H9 (cell line): ENCODE measurements at regions not wholly inside any gene's neighbourhood (a gene's known extent, or its start where the extent isn't known, plus 50 kb on each side); places are given as distances from the start of the nearest gene placed in this dataset.

Experiments used
- DNase-seq: peaks from one replicate; pipeline ENCODE4 v3.0.0-alpha.2; 2017
- H2AFZ ChIP-seq: one replicate; pipeline ENCODE4 v1.6.1; 2013; ENCODE audit warnings: mild to moderate bottlenecking, low read length, control low read depth, moderate library complexity
- H2AK5ac ChIP-seq: 2 replicates; pipeline ENCODE4 v1.6.1; 2013; ENCODE audit warnings: low read length, control low read depth, mixed read lengths; ENCODE audit not compliant: insufficient read length
- H2BK120ac ChIP-seq: one replicate; pipeline ENCODE4 v1.6.1; 2013; ENCODE audit warnings: low read depth, mild to moderate bottlenecking, low read length, control low read depth, inconsistent platforms; ENCODE audit not compliant: poor library complexity, severe bottlenecking
- H2BK12ac ChIP-seq: 2 replicates; pipeline ENCODE4 v1.6.1; 2013; ENCODE audit warnings: low read length, control low read depth, mixed read lengths, low read depth; ENCODE audit not compliant: insufficient read length
- H2BK15ac ChIP-seq: 2 replicates; pipeline ENCODE4 v1.6.1; 2013; ENCODE audit warnings: low read depth, low read length, control low read depth
- H2BK20ac ChIP-seq: one replicate; pipeline ENCODE4 v1.6.1; 2013; ENCODE audit warnings: low read depth, mild to moderate bottlenecking, low read length, control low read depth, inconsistent platforms; ENCODE audit not compliant: poor library complexity, severe bottlenecking
- H2BK5ac ChIP-seq: 2 replicates; pipeline ENCODE4 v1.6.1; 2013; ENCODE audit warnings: low read length, control low read depth, mixed read lengths; ENCODE audit not compliant: insufficient read length
- H3K14ac ChIP-seq: 2 replicates; pipeline ENCODE4 v1.6.1; 2013; ENCODE audit warnings: low read length, control low read depth; ENCODE audit not compliant: insufficient read depth
- H3K18ac ChIP-seq: 2 replicates; pipeline ENCODE4 v1.6.1; 2013; ENCODE audit warnings: low read depth, mild to moderate bottlenecking, mixed read lengths, low read length, control low read depth; ENCODE audit not compliant: insufficient read length
- H3K23ac ChIP-seq: 2 replicates; pipeline ENCODE4 v1.6.1; 2013; ENCODE audit warnings: low read length, control low read depth, mixed read lengths, low read depth; ENCODE audit not compliant: insufficient read length
- H3K23me2 ChIP-seq: 2 replicates; pipeline ENCODE4 v1.6.1; 2013; ENCODE audit warnings: low read depth, mild to moderate bottlenecking, mixed read lengths, low read length, control low read depth; ENCODE audit not compliant: insufficient read length, poor library complexity, severe bottlenecking
- H3K27ac ChIP-seq: 2 replicates; pipeline ENCODE4 v1.5.1; 2013; ENCODE audit warnings: low read length, control low read depth, mixed read lengths, low read depth; ENCODE audit not compliant: insufficient read length
- H3K27me3 ChIP-seq: 2 replicates; pipeline ENCODE4 v1.6.1; 2013; ENCODE audit warnings: low read length, control low read depth, inconsistent platforms; ENCODE audit not compliant: insufficient read depth
- H3K4ac ChIP-seq: 2 replicates; pipeline ENCODE4 v1.6.1; 2013; ENCODE audit warnings: low read depth, mild to moderate bottlenecking, control low read depth, inconsistent platforms, low read length, moderate library complexity
- H3K4me1 ChIP-seq: 2 replicates; pipeline ENCODE4 v1.6.1; 2013; ENCODE audit warnings: low read length, control low read depth, inconsistent platforms; ENCODE audit not compliant: insufficient read depth
- H3K4me2 ChIP-seq: 2 replicates; pipeline ENCODE4 v1.6.1; 2013; ENCODE audit warnings: low read length, control low read depth, mixed read lengths; ENCODE audit not compliant: insufficient read length, insufficient read depth
- H3K56ac ChIP-seq: 2 replicates; pipeline ENCODE4 v1.6.1; 2013; ENCODE audit warnings: low read depth, mild to moderate bottlenecking, mixed read lengths, low read length, control low read depth; ENCODE audit not compliant: insufficient read length
- H3K79me1 ChIP-seq: 2 replicates; pipeline ENCODE4 v1.6.1; 2013; ENCODE audit warnings: low read depth, mild to moderate bottlenecking, moderate library complexity, low read length, control low read depth, inconsistent platforms; ENCODE audit not compliant: insufficient read depth, poor library complexity, severe bottlenecking
- H3K79me2 ChIP-seq: 2 replicates; pipeline ENCODE4 v1.6.1; 2013; ENCODE audit warnings: low read length, control low read depth, inconsistent platforms; ENCODE audit not compliant: insufficient read depth
- H3K9ac ChIP-seq: 2 replicates; pipeline ENCODE4 v1.6.1; 2013; ENCODE audit warnings: low read length, control low read depth, mixed read lengths; ENCODE audit not compliant: insufficient read length; ENCODE audit errors: extremely low read depth
- H3K9me3 ChIP-seq: one replicate; pipeline ENCODE4 v1.6.1; 2013; ENCODE audit warnings: low read depth, low read length, inconsistent platforms; ENCODE audit not compliant: control insufficient read depth
- H3T11ph ChIP-seq: one replicate; pipeline ENCODE4 v1.6.1; 2013; ENCODE audit warnings: mild to moderate bottlenecking, low read length, control low read depth, inconsistent platforms
- H4K20me1 ChIP-seq: one replicate; pipeline ENCODE4 v1.6.1; 2013; ENCODE audit not compliant: control insufficient read depth, insufficient read length, insufficient read depth
- H4K5ac ChIP-seq: 2 replicates; pipeline ENCODE4 v1.6.1; 2013; ENCODE audit warnings: low read depth, mild to moderate bottlenecking, mixed read lengths, low read length, control low read depth; ENCODE audit not compliant: insufficient read length
- H4K8ac ChIP-seq: replicated peaks from 2 replicates; pipeline ENCODE4 v1.6.1; 2013; ENCODE audit warnings: low read length, control low read depth, mixed read lengths, low read depth; ENCODE audit not compliant: insufficient read length
- H4K91ac ChIP-seq: 2 replicates; pipeline ENCODE4 v1.6.1; 2013; ENCODE audit warnings: low read depth, mild to moderate bottlenecking, moderate library complexity, mixed read lengths, low read length, control low read depth; ENCODE audit not compliant: insufficient read length
- H3K27ac Mint-ChIP-seq, 3 experiments: 2 replicates in 2 of 3; 3 replicates in 1 of 3; pipeline ENCODE4 v1.8.0; 2020 to 2021; ENCODE audit warnings: mixed read lengths in 3 of 3, mild to moderate bottlenecking in 1 of 3, moderate library complexity in 1 of 3
- H3K27me3 Mint-ChIP-seq: 2 replicates; pipeline ENCODE4 v1.8.0; 2021; ENCODE audit warnings: low read depth, mild to moderate bottlenecking, moderate library complexity, mixed read lengths
- H3K36me3 Mint-ChIP-seq, 3 experiments: 2 replicates in 2 of 3; 3 replicates in 1 of 3; pipeline ENCODE4 v1.8.0; 2020 to 2021; ENCODE audit warnings: low read depth in 3 of 3, mixed read lengths in 3 of 3; ENCODE audit not compliant: insufficient read depth in 1 of 3
- H3K4me1 Mint-ChIP-seq, 2 experiments: 2 replicates each; pipeline ENCODE4 v1.8.0; 2020; ENCODE audit warnings: mixed read lengths in 2 of 2
- H3K4me3 Mint-ChIP-seq, 2 experiments: 2 replicates in 1 of 2; 3 replicates in 1 of 2; pipeline ENCODE4 v1.8.0; 2020 to 2021; ENCODE audit warnings: mild to moderate bottlenecking in 2 of 2, mixed read lengths in 2 of 2, moderate library complexity in 1 of 2
- H3K9me3 Mint-ChIP-seq, 2 experiments: 2 replicates in 1 of 2; 3 replicates in 1 of 2; pipeline ENCODE4 v1.8.0; 2020; ENCODE audit warnings: mild to moderate bottlenecking in 2 of 2, mixed read lengths in 2 of 2, moderate library complexity in 1 of 2
- CTCF ChIP-seq: fragments of 200-600 bp; sonication (generic); conservative IDR thresholded peaks from 3 replicates; pipeline ENCODE4 v1.8.0; 2021; ENCODE audit warnings: antibody characterized with exemption, mild to moderate bottlenecking
- WGBS: extraction: QIAGEN DNeasy Blood & Tissue Kit; methylation state at CpG from one replicate; pipeline ENCODE4 v1.1.7; 2013; ENCODE audit warnings: missing lambda C conversion rate, low lambda C conversion rate, mixed read lengths; ENCODE audit not compliant: insufficient read length; ENCODE audit errors: extremely low coverage; 5-methylcytosine and 5-hydroxymethylcytosine counted together

GRCh38 chr2:164000176-164000575 lies 264.4 kb upstream of the FIGN start:
- no peak overlapping the region for H3K4ac ChIP-seq
- H3K4me2 ChIP-seq, result no peak overlapping the region
- no peak overlapping the region for H3K27ac ChIP-seq
- no peak overlapping the region for H2BK15ac ChIP-seq
- no peak overlapping the region for H4K5ac ChIP-seq
- no peak overlapping the region for H2AFZ ChIP-seq
- no peak for DNase-seq
- no peaks in the 10 kb centered on the region for H3K79me2 ChIP-seq
- H4K8ac ChIP-seq, result no peak overlapping the region
- H3K27me3 ChIP-seq, result no peaks in the 10 kb centered on the region
- H2AK5ac ChIP-seq, result no peak overlapping the region
- H3K23ac ChIP-seq, result no peak overlapping the region
- H3K18ac ChIP-seq, result no peak overlapping the region
- no peak overlapping the region for H3K14ac ChIP-seq
- no peak overlapping the region for H3T11ph ChIP-seq
- no peak overlapping the region for H2BK5ac ChIP-seq
- no peaks in the 10 kb centered on the region for H4K20me1 ChIP-seq
- Mint-ChIP-seq H3K4me1 (peaks cover 2% of the 10 kb centered on the region in 2 experiments; a peak in 2 of 4 replicates), H3K36me3 (no peaks in the 10 kb centered on the region), H3K27me3 (no peaks in the 10 kb centered on the region), H3K27ac (no peak overlapping the region), H3K4me3 (no peak overlapping the region), H3K9me3 (no peaks in the 10 kb centered on the region)
- H2BK12ac ChIP-seq, result no peak overlapping the region
- H3K56ac ChIP-seq, result no peak overlapping the region
- H2BK20ac ChIP-seq, result no peak overlapping the region
- H4K91ac ChIP-seq, result no peak overlapping the region
- H3K9me3 ChIP-seq, result no peaks in the 10 kb centered on the region
- no peak overlapping the region for H2BK120ac ChIP-seq
- H3K23me2 ChIP-seq, result no peaks in the 10 kb centered on the region
- no CpG with 5 or more reads among the region's 2 CpGs for WGBS
- no peaks in the 10 kb centered on the region for H3K4me1 ChIP-seq
- TF ChIP-seq CTCF, result no peak
- no peak overlapping the region for H3K9ac ChIP-seq
- H3K79me1 ChIP-seq, result no peaks in the 10 kb centered on the region
